ENCODE measurements at regions not wholly inside any gene's neighbourhood (a gene's known extent, or its start where the extent isn't known, plus 50 kb on each side); places are given as distances from the start of the nearest gene placed in this dataset.

- no peaks in the 10 kb centered on the region for H3K4me1 Mint-ChIP-seq
- no peak for DNase-seq
- H3K27ac Mint-ChIP-seq = no peak overlapping the region
- H3K9me3 Mint-ChIP-seq = no peaks in the 10 kb centered on the region
- H3K27me3 Mint-ChIP-seq = no peaks in the 10 kb centered on the region
- H3K36me3 Mint-ChIP-seq = no peaks in the 10 kb centered on the region
- no peak overlapping the region for H3K4me3 Mint-ChIP-seq
Measured at GRCh38 chr10:78367751-78368150, 334.1 kb downstream of the RPS24 start.

- no peaks in the 10 kb centered on the region for H3K27me3 Mint-ChIP-seq
- H3K36me3 Mint-ChIP-seq = no peaks in the 10 kb centered on the region
- H3K4me3 Mint-ChIP-seq = no peak overlapping the region
- H3K9me3 Mint-ChIP-seq = no peaks in the 10 kb centered on the region
- no peak for DNase-seq
- H3K27ac Mint-ChIP-seq = no peak overlapping the region
- H3K4me1 Mint-ChIP-seq = no peaks in the 10 kb centered on the region
Measured at GRCh38 chr10:78371136-78371535, 337.5 kb downstream of the RPS24 start.

GRCh38 chr10:78372806-78373205 lies 339.1 kb downstream of the RPS24 start:
- no peaks in the 10 kb centered on the region for H3K9me3 Mint-ChIP-seq
- no peaks in the 10 kb centered on the region for H3K4me1 Mint-ChIP-seq
- no peak overlapping the region for H3K27ac Mint-ChIP-seq
- no peak for DNase-seq
- no peaks in the 10 kb centered on the region for H3K36me3 Mint-ChIP-seq
- no peaks in the 10 kb centered on the region for H3K27me3 Mint-ChIP-seq
- H3K4me3 Mint-ChIP-seq = no peak overlapping the region

- no peaks in the 10 kb centered on the region for H3K9me3 Mint-ChIP-seq
- H3K4me3 Mint-ChIP-seq = no peak overlapping the region
- H3K27me3 Mint-ChIP-seq = no peaks in the 10 kb centered on the region
- no peak overlapping the region for H3K27ac Mint-ChIP-seq
- H3K36me3 Mint-ChIP-seq = no peaks in the 10 kb centered on the region
- no peaks in the 10 kb centered on the region for H3K4me1 Mint-ChIP-seq
- no peak for DNase-seq
Measured at GRCh38 chr10:78374331-78375028, 340.8 kb downstream of the RPS24 start.

GRCh38 chr10:78375854-78376785 lies 342.5 kb downstream of the RPS24 start:
- no peaks in the 10 kb centered on the region for H3K36me3 Mint-ChIP-seq
- no peaks in the 10 kb centered on the region for H3K27me3 Mint-ChIP-seq
- no peak overlapping the region for H3K4me3 Mint-ChIP-seq
- H3K27ac Mint-ChIP-seq = no peak overlapping the region
- H3K4me1 Mint-ChIP-seq = no peaks in the 10 kb centered on the region
- H3K9me3 Mint-ChIP-seq = no peaks in the 10 kb centered on the region
- no peak for DNase-seq

GRCh38 chr10:78377356-78377755 lies 343.7 kb downstream of the RPS24 start:
- Mint-ChIP-seq H3K36me3 (no peaks in the 10 kb centered on the region), H3K4me3 (no peak overlapping the region), H3K27ac (no peak overlapping the region), H3K27me3 (no peaks in the 10 kb centered on the region), H3K9me3 (no peaks in the 10 kb centered on the region), H3K4me1 (no peaks in the 10 kb centered on the region)
- no peak for DNase-seq

GRCh38 chr10:78378192-78378591 lies 344.5 kb downstream of the RPS24 start:
- no peak overlapping the region for H3K4me3 Mint-ChIP-seq
- no peak overlapping the region for H3K27ac Mint-ChIP-seq
- no peaks in the 10 kb centered on the region for H3K9me3 Mint-ChIP-seq
- H3K27me3 Mint-ChIP-seq = no peaks in the 10 kb centered on the region
- no peaks in the 10 kb centered on the region for H3K4me1 Mint-ChIP-seq
- H3K36me3 Mint-ChIP-seq = no peaks in the 10 kb centered on the region
- no peak for DNase-seq

- Mint-ChIP-seq H3K4me1 (no peaks in the 10 kb centered on the region), H3K27ac (no peak overlapping the region), H3K36me3 (no peaks in the 10 kb centered on the region), H3K4me3 (no peak overlapping the region), H3K27me3 (no peaks in the 10 kb centered on the region), H3K9me3 (no peaks in the 10 kb centered on the region)
- DNase-seq = peak; percentile 12
Measured at GRCh38 chr10:78381107-78381506, 347.4 kb downstream of the RPS24 start.

- DNase-seq = no peak
- no peaks in the 10 kb centered on the region for H3K9me3 Mint-ChIP-seq
- no peaks in the 10 kb centered on the region for H3K27me3 Mint-ChIP-seq
- no peaks in the 10 kb centered on the region for H3K36me3 Mint-ChIP-seq
- H3K27ac Mint-ChIP-seq = no peak overlapping the region
- H3K4me3 Mint-ChIP-seq = no peak overlapping the region
- no peaks in the 10 kb centered on the region for H3K4me1 Mint-ChIP-seq
Measured at GRCh38 chr10:78382047-78382446, 348.4 kb downstream of the RPS24 start.

- Mint-ChIP-seq H3K9me3 (no peaks in the 10 kb centered on the region), H3K27me3 (no peaks in the 10 kb centered on the region), H3K27ac (no peak overlapping the region), H3K4me1 (no peaks in the 10 kb centered on the region), H3K36me3 (no peaks in the 10 kb centered on the region), H3K4me3 (no peak overlapping the region)
- DNase-seq = no peak
Measured at GRCh38 chr10:78382772-78383171, 349.1 kb downstream of the RPS24 start.

- no peak overlapping the region for H3K27ac Mint-ChIP-seq
- H3K4me1 Mint-ChIP-seq = no peaks in the 10 kb centered on the region
- no peak overlapping the region for H3K4me3 Mint-ChIP-seq
- no peaks in the 10 kb centered on the region for H3K36me3 Mint-ChIP-seq
- H3K27me3 Mint-ChIP-seq = no peaks in the 10 kb centered on the region
- H3K9me3 Mint-ChIP-seq = no peaks in the 10 kb centered on the region
- no peak for DNase-seq
Measured at GRCh38 chr10:78383378-78384048, 349.9 kb downstream of the RPS24 start.

GRCh38 chr10:78384049-78384431 lies 350.4 kb downstream of the RPS24 start:
- no peaks in the 10 kb centered on the region for H3K36me3 Mint-ChIP-seq
- H3K27me3 Mint-ChIP-seq = no peaks in the 10 kb centered on the region
- no peaks in the 10 kb centered on the region for H3K9me3 Mint-ChIP-seq
- DNase-seq = no peak
- no peak overlapping the region for H3K4me3 Mint-ChIP-seq
- no peaks in the 10 kb centered on the region for H3K4me1 Mint-ChIP-seq
- H3K27ac Mint-ChIP-seq = no peak overlapping the region

GRCh38 chr10:78385599-78385998 lies 351.9 kb downstream of the RPS24 start:
- H3K4me3 Mint-ChIP-seq = no peak overlapping the region
- no peak for DNase-seq
- no peaks in the 10 kb centered on the region for H3K4me1 Mint-ChIP-seq
- no peaks in the 10 kb centered on the region for H3K36me3 Mint-ChIP-seq
- H3K9me3 Mint-ChIP-seq = no peaks in the 10 kb centered on the region
- no peak overlapping the region for H3K27ac Mint-ChIP-seq
- no peaks in the 10 kb centered on the region for H3K27me3 Mint-ChIP-seq

GRCh38 chr10:78386509-78386908 lies 352.8 kb downstream of the RPS24 start:
- no peaks in the 10 kb centered on the region for H3K9me3 Mint-ChIP-seq
- H3K36me3 Mint-ChIP-seq = no peaks in the 10 kb centered on the region
- no peaks in the 10 kb centered on the region for H3K4me1 Mint-ChIP-seq
- no peak for DNase-seq
- H3K4me3 Mint-ChIP-seq = no peak overlapping the region
- no peak overlapping the region for H3K27ac Mint-ChIP-seq
- H3K27me3 Mint-ChIP-seq = no peaks in the 10 kb centered on the region

- no peak overlapping the region for H3K4me3 Mint-ChIP-seq
- no peak for DNase-seq
- no peaks in the 10 kb centered on the region for H3K27me3 Mint-ChIP-seq
- no peaks in the 10 kb centered on the region for H3K9me3 Mint-ChIP-seq
- no peak overlapping the region for H3K27ac Mint-ChIP-seq
- no peaks in the 10 kb centered on the region for H3K36me3 Mint-ChIP-seq
- no peaks in the 10 kb centered on the region for H3K4me1 Mint-ChIP-seq
Measured at GRCh38 chr10:78388331-78389050, 354.8 kb downstream of the RPS24 start.

Data from activated naive CD8-positive, alpha-beta T cell treated with anti-CD3 and anti-CD28 coated beads for 36 hours (primary cell).